ENCODE measurements at regions not wholly inside any gene's neighbourhood (a gene's known extent, or its start where the extent isn't known, plus 50 kb on each side); places are given as distances from the start of the nearest gene placed in this dataset.

- Histone ChIP-seq H3K4me3 (ENCODE audit: insufficient read depth, low read depth, low read length) (no peak overlapping the region), H3K27me3 (ENCODE audit: control insufficient read depth, insufficient read depth, low read length, poor library complexity, severe bottlenecking) (no peaks in the 10 kb centered on the region), H3K4me1 (ENCODE audit: control insufficient read depth, insufficient read depth, low read length) (no peaks in the 10 kb centered on the region), H3K27ac (ENCODE audit: insufficient read depth, low read depth, low read length, poor library complexity, severe bottlenecking) (no peak overlapping the region), H3K9me3 (ENCODE audit: control insufficient read depth, low read length) (no peaks in the 10 kb centered on the region), H3K36me3 (ENCODE audit: control insufficient read depth, insufficient read depth, low read length) (no peaks in the 10 kb centered on the region)
- 80 to 94% methylated on average over 1 of the region's 1 CpG for whole genome bisulfite sequencing, 2 experiments
Observed at GRCh38 chr7:25652366-25652765, 424.1 kb upstream of the NPVF start.

GRCh38 chr7:25653384-25653783, 425.1 kb upstream of the NPVF start:
- Histone ChIP-seq H3K27ac (ENCODE audit: insufficient read depth, low read depth, low read length, poor library complexity, severe bottlenecking) (no peak overlapping the region), H3K9me3 (ENCODE audit: control insufficient read depth, low read length) (no peaks in the 10 kb centered on the region), H3K27me3 (ENCODE audit: control insufficient read depth, insufficient read depth, low read length, poor library complexity, severe bottlenecking) (no peaks in the 10 kb centered on the region), H3K36me3 (ENCODE audit: control insufficient read depth, insufficient read depth, low read length) (no peaks in the 10 kb centered on the region), H3K4me1 (ENCODE audit: control insufficient read depth, insufficient read depth, low read length) (no peaks in the 10 kb centered on the region), H3K4me3 (ENCODE audit: insufficient read depth, low read depth, low read length) (no peak overlapping the region)
- 81 to 84% methylated on average over 2 of the region's 2 CpGs for WGBS, 2 experiments

GRCh38 chr7:25656071-25656470, 427.8 kb upstream of the NPVF start:
- H3K9me3 ChIP-seq (ENCODE audit: control insufficient read depth, low read length): no peaks in the 10 kb centered on the region
- 73 to 82% methylated on average over 1 of the region's 1 CpG for WGBS, 2 experiments
- no peaks in the 10 kb centered on the region for H3K4me1 ChIP-seq (ENCODE audit: control insufficient read depth, insufficient read depth, low read length)
- H3K27me3 ChIP-seq (ENCODE audit: control insufficient read depth, insufficient read depth, low read length, poor library complexity, severe bottlenecking): no peaks in the 10 kb centered on the region
- no peak overlapping the region for H3K4me3 ChIP-seq (ENCODE audit: insufficient read depth, low read depth, low read length)
- H3K27ac ChIP-seq (ENCODE audit: insufficient read depth, low read depth, low read length, poor library complexity, severe bottlenecking): no peak overlapping the region
- H3K36me3 ChIP-seq (ENCODE audit: control insufficient read depth, insufficient read depth, low read length): no peaks in the 10 kb centered on the region

GRCh38 chr7:25656581-25657026, 428.3 kb upstream of the NPVF start:
- WGBS, 2 experiments: 95 to 97% methylated on average over 2 to 3 of the region's 3 CpGs
- H3K9me3 ChIP-seq (ENCODE audit: control insufficient read depth, low read length): no peaks in the 10 kb centered on the region
- H3K27me3 ChIP-seq (ENCODE audit: control insufficient read depth, insufficient read depth, low read length, poor library complexity, severe bottlenecking): no peaks in the 10 kb centered on the region
- no peak overlapping the region for H3K27ac ChIP-seq (ENCODE audit: insufficient read depth, low read depth, low read length, poor library complexity, severe bottlenecking)
- no peaks in the 10 kb centered on the region for H3K36me3 ChIP-seq (ENCODE audit: control insufficient read depth, insufficient read depth, low read length)
- no peak overlapping the region for H3K4me3 ChIP-seq (ENCODE audit: insufficient read depth, low read depth, low read length)
- H3K4me1 ChIP-seq (ENCODE audit: control insufficient read depth, insufficient read depth, low read length): no peaks in the 10 kb centered on the region

- no peaks in the 10 kb centered on the region for H3K36me3 ChIP-seq (ENCODE audit: control insufficient read depth, insufficient read depth, low read length)
- no peak overlapping the region for H3K27ac ChIP-seq (ENCODE audit: insufficient read depth, low read depth, low read length, poor library complexity, severe bottlenecking)
- H3K9me3 ChIP-seq (ENCODE audit: control insufficient read depth, low read length): no peaks in the 10 kb centered on the region
- H3K27me3 ChIP-seq (ENCODE audit: control insufficient read depth, insufficient read depth, low read length, poor library complexity, severe bottlenecking): no peaks in the 10 kb centered on the region
- H3K4me3 ChIP-seq (ENCODE audit: insufficient read depth, low read depth, low read length): no peak overlapping the region
- H3K4me1 ChIP-seq (ENCODE audit: control insufficient read depth, insufficient read depth, low read length): no peaks in the 10 kb centered on the region
Observed at GRCh38 chr7:25658375-25658774, 430.1 kb upstream of the NPVF start.

- Histone ChIP-seq H3K27ac (ENCODE audit: insufficient read depth, low read depth, low read length, poor library complexity, severe bottlenecking) (no peak overlapping the region), H3K27me3 (ENCODE audit: control insufficient read depth, insufficient read depth, low read length, poor library complexity, severe bottlenecking) (no peaks in the 10 kb centered on the region), H3K9me3 (ENCODE audit: control insufficient read depth, low read length) (no peaks in the 10 kb centered on the region), H3K4me1 (ENCODE audit: control insufficient read depth, insufficient read depth, low read length) (no peaks in the 10 kb centered on the region), H3K4me3 (ENCODE audit: insufficient read depth, low read depth, low read length) (no peak overlapping the region), H3K36me3 (ENCODE audit: control insufficient read depth, insufficient read depth, low read length) (no peaks in the 10 kb centered on the region)
- WGBS, 2 experiments: 91 to 92% methylated on average over 5 to 6 of the region's 6 CpGs
Observed at GRCh38 chr7:25659841-25660240, 431.6 kb upstream of the NPVF start.

- no peak overlapping the region for H3K27ac ChIP-seq (ENCODE audit: insufficient read depth, low read depth, low read length, poor library complexity, severe bottlenecking)
- WGBS, 2 experiments: 91 to 92% methylated on average over 10 of the region's 10 CpGs
- H3K27me3 ChIP-seq (ENCODE audit: control insufficient read depth, insufficient read depth, low read length, poor library complexity, severe bottlenecking): no peaks in the 10 kb centered on the region
- no peaks in the 10 kb centered on the region for H3K36me3 ChIP-seq (ENCODE audit: control insufficient read depth, insufficient read depth, low read length)
- H3K4me1 ChIP-seq (ENCODE audit: control insufficient read depth, insufficient read depth, low read length): no peaks in the 10 kb centered on the region
- H3K4me3 ChIP-seq (ENCODE audit: insufficient read depth, low read depth, low read length): no peak overlapping the region
- H3K9me3 ChIP-seq (ENCODE audit: control insufficient read depth, low read length): no peaks in the 10 kb centered on the region
Observed at GRCh38 chr7:25662841-25663800, 434.8 kb upstream of the NPVF start.

- WGBS, 2 experiments: 89 to 93% methylated on average over 4 of the region's 4 CpGs
- no peaks in the 10 kb centered on the region for H3K4me1 ChIP-seq (ENCODE audit: control insufficient read depth, insufficient read depth, low read length)
- H3K27me3 ChIP-seq (ENCODE audit: control insufficient read depth, insufficient read depth, low read length, poor library complexity, severe bottlenecking): no peaks in the 10 kb centered on the region
- no peaks in the 10 kb centered on the region for H3K9me3 ChIP-seq (ENCODE audit: control insufficient read depth, low read length)
- no peaks in the 10 kb centered on the region for H3K36me3 ChIP-seq (ENCODE audit: control insufficient read depth, insufficient read depth, low read length)
- no peak overlapping the region for H3K4me3 ChIP-seq (ENCODE audit: insufficient read depth, low read depth, low read length)
- H3K27ac ChIP-seq (ENCODE audit: insufficient read depth, low read depth, low read length, poor library complexity, severe bottlenecking): no peak overlapping the region
Observed at GRCh38 chr7:25663877-25664276, 435.6 kb upstream of the NPVF start.

- Histone ChIP-seq H3K36me3 (ENCODE audit: control insufficient read depth, insufficient read depth, low read length) (no peaks in the 10 kb centered on the region), H3K4me3 (ENCODE audit: insufficient read depth, low read depth, low read length) (no peak overlapping the region), H3K9me3 (ENCODE audit: control insufficient read depth, low read length) (no peaks in the 10 kb centered on the region), H3K27ac (ENCODE audit: insufficient read depth, low read depth, low read length, poor library complexity, severe bottlenecking) (no peak overlapping the region), H3K27me3 (ENCODE audit: control insufficient read depth, insufficient read depth, low read length, poor library complexity, severe bottlenecking) (no peaks in the 10 kb centered on the region), H3K4me1 (ENCODE audit: control insufficient read depth, insufficient read depth, low read length) (no peaks in the 10 kb centered on the region)
- 80 to 93% methylated on average over 1 to 2 of the region's 2 CpGs for WGBS, 2 experiments
Observed at GRCh38 chr7:25664593-25664992, 436.3 kb upstream of the NPVF start.

- Histone ChIP-seq H3K9me3 (ENCODE audit: control insufficient read depth, low read length) (no peaks in the 10 kb centered on the region), H3K27ac (ENCODE audit: insufficient read depth, low read depth, low read length, poor library complexity, severe bottlenecking) (no peak overlapping the region), H3K27me3 (ENCODE audit: control insufficient read depth, insufficient read depth, low read length, poor library complexity, severe bottlenecking) (no peaks in the 10 kb centered on the region), H3K4me1 (ENCODE audit: control insufficient read depth, insufficient read depth, low read length) (no peaks in the 10 kb centered on the region), H3K36me3 (ENCODE audit: control insufficient read depth, insufficient read depth, low read length) (no peaks in the 10 kb centered on the region), H3K4me3 (ENCODE audit: insufficient read depth, low read depth, low read length) (no peak overlapping the region)
- WGBS, 2 experiments: 93 to 94% methylated on average over 4 of the region's 4 CpGs
Observed at GRCh38 chr7:25665374-25665773, 437.1 kb upstream of the NPVF start.
